ENCODE measurements at regions not wholly inside any gene's neighbourhood (a gene's known extent, or its start where the extent isn't known, plus 50 kb on each side); places are given as distances from the start of the nearest gene placed in this dataset.

DNA sequence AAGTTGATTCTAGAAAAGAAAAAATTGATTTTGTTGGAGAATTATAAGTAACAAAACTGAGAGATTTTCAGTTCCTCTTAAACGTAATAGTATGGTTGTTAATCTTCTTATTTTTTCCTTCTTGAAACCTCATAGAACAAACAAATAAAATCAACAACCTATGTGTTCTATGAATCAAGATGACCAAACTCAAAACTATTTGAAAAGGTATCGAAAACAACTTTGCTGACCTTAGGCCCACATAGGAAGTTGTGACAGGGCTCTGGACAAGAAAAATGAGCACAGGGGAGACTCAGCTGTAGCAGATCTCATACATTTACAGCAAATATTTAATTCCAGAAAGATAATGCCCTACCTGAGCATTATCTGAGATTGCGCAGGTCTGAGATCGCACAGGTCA is 169.4 kb upstream of the CCNH start:
- TF ChIP-seq TAF1 (IDR thresholded peaks at IDR 0.05; ENCODE audit: borderline replicate concordance, insufficient read depth, low read length): no peak

- TF ChIP-seq TAF1 (IDR thresholded peaks at IDR 0.05; ENCODE audit: borderline replicate concordance, insufficient read depth, low read length) (no peak), POLR2AphosphoS5 (IDR thresholded peaks at IDR 0.05; ENCODE audit: low read depth, low read length) (no peak), SIN3A (IDR thresholded peaks at IDR 0.05; ENCODE audit: borderline replicate concordance, insufficient read depth, low read length) (no peak), FOXP2 (optimal IDR thresholded peaks at IDR 0.05; ENCODE audit: borderline replicate concordance, extremely low read depth, extremely low read length, insufficient read depth) (no peak)
- TF ChIP-seq, protein P1, sequence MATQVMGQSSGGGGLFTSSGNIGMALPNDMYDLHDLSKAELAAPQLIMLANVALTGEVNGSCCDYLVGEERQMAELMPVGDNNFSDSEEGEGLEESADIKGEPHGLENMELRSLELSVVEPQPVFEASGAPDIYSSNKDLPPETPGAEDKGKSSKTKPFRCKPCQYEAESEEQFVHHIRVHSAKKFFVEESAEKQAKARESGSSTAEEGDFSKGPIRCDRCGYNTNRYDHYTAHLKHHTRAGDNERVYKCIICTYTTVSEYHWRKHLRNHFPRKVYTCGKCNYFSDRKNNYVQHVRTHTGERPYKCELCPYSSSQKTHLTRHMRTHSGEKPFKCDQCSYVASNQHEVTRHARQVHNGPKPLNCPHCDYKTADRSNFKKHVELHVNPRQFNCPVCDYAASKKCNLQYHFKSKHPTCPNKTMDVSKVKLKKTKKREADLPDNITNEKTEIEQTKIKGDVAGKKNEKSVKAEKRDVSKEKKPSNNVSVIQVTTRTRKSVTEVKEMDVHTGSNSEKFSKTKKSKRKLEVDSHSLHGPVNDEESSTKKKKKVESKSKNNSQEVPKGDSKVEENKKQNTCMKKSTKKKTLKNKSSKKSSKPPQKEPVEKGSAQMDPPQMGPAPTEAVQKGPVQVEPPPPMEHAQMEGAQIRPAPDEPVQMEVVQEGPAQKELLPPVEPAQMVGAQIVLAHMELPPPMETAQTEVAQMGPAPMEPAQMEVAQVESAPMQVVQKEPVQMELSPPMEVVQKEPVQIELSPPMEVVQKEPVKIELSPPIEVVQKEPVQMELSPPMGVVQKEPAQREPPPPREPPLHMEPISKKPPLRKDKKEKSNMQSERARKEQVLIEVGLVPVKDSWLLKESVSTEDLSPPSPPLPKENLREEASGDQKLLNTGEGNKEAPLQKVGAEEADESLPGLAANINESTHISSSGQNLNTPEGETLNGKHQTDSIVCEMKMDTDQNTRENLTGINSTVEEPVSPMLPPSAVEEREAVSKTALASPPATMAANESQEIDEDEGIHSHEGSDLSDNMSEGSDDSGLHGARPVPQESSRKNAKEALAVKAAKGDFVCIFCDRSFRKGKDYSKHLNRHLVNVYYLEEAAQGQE (IDR thresholded peaks at IDR 0.05; ENCODE audit: insufficient read depth in 1 of 2, low read depth in 2 of 2, low read length in 2 of 2): no peak
Observed at GRCh38 chr5:87581661-87582060, 168.9 kb upstream of the CCNH start.

DNA sequence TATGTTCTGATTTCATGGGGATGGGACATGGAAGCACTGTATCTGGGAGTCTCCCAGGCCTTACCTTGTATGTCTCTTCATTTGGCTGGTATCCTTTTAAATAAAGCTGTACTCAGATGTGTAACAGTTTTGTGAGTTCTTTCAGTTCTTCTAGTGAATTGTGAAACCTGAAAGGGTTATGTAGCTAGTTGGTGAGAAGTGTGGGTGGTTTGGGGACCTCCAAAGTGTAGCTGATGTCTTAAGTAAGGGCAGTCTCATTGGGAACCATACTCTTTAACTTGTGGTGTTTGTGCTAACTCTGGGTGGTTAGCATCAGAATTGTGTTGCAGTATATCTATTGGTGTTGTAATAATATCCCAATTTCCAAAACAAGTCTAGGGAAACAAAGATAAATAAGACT is 166.9 kb upstream of the CCNH start:
- no peak for TF ChIP-seq POLR2AphosphoS5 (IDR thresholded peaks at IDR 0.05; ENCODE audit: low read depth, low read length)
- TF ChIP-seq, protein P1 (IDR thresholded peaks at IDR 0.05; ENCODE audit: insufficient read depth in 1 of 2, low read depth in 2 of 2, low read length in 2 of 2): no peak
- no peak for TF ChIP-seq SIN3A (IDR thresholded peaks at IDR 0.05; ENCODE audit: borderline replicate concordance, insufficient read depth, low read length)
- no peak for TF ChIP-seq TAF1 (IDR thresholded peaks at IDR 0.05; ENCODE audit: borderline replicate concordance, insufficient read depth, low read length)
- TF ChIP-seq FOXP2 (optimal IDR thresholded peaks at IDR 0.05; ENCODE audit: borderline replicate concordance, extremely low read depth, extremely low read length, insufficient read depth): no peak

DNA sequence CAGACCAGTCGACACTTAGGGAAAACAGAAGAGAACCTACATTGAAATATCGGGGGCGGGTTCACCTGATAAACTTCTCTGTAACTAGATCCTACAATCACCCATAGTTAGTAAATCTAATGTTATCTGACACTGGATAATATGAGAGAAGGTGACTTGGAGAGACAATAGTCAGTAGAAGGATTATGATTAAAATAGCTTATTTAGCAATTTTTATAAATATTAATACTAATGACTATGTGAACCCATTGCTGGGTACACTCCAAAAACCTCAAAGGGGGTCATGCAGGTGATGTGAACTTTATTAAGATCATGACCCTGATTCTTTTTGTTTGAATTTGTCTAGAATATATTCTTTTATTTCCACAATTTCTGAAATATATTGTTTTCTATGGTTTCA is 164.1 kb upstream of the CCNH start:
- TF ChIP-seq TAF1 (IDR thresholded peaks at IDR 0.05; ENCODE audit: borderline replicate concordance, insufficient read depth, low read length) (no peak), FOXP2 (optimal IDR thresholded peaks at IDR 0.05; ENCODE audit: borderline replicate concordance, extremely low read depth, extremely low read length, insufficient read depth) (no peak), SIN3A (IDR thresholded peaks at IDR 0.05; ENCODE audit: borderline replicate concordance, insufficient read depth, low read length) (no peak), POLR2AphosphoS5 (IDR thresholded peaks at IDR 0.05; ENCODE audit: low read depth, low read length) (no peak)
- TF ChIP-seq, protein P1 (IDR thresholded peaks at IDR 0.05; ENCODE audit: insufficient read depth in 1 of 2, low read depth in 2 of 2, low read length in 2 of 2): no peak

- TF ChIP-seq SIN3A (IDR thresholded peaks at IDR 0.05; ENCODE audit: borderline replicate concordance, insufficient read depth, low read length): no peak
- TF ChIP-seq FOXP2 (optimal IDR thresholded peaks at IDR 0.05; ENCODE audit: borderline replicate concordance, extremely low read depth, extremely low read length, insufficient read depth): no peak
- TF ChIP-seq, protein P1 (IDR thresholded peaks at IDR 0.05; ENCODE audit: insufficient read depth in 1 of 2, low read depth in 2 of 2, low read length in 2 of 2): no peak
- TF ChIP-seq TAF1 (IDR thresholded peaks at IDR 0.05; ENCODE audit: borderline replicate concordance, insufficient read depth, low read length): no peak
- no peak for TF ChIP-seq POLR2AphosphoS5 (IDR thresholded peaks at IDR 0.05; ENCODE audit: low read depth, low read length)
Observed at GRCh38 chr5:87574106-87574505, 161.4 kb upstream of the CCNH start.
